Activated CD4-positive, alpha-beta T cell treated with anti-CD3 and anti-CD28 coated beads, Interleukin-2, amount 10 ng/mL, durations not matched to agents 7 days and 5 days (primary cell): ENCODE measurements at regions not wholly inside any gene's neighbourhood (a gene's known extent, or its start where the extent isn't known, plus 50 kb on each side); places are given as distances from the start of the nearest gene placed in this dataset.

Experiments used
- CTCF ChIA-PET: fragments of 350-600 bp; sonication (Branson Sonifier 250); formaldehyde crosslinking; loops from one replicate; lab custom pipeline; 2021; ENCODE audit warnings: antibody characterized with exemption; lab: Charles Lee
- POLR2A ChIA-PET: fragments of 350-600 bp; sonication (Branson Sonifier 250); formaldehyde crosslinking; loops from one replicate; lab custom pipeline; 2021; ENCODE audit warnings: antibody characterized with exemption; lab: Charles Lee
- DNase-seq: peaks from one replicate; pipeline ENCODE4 v3.0.0-alpha.2; 2020
- H3K27ac Mint-ChIP-seq: one replicate; pipeline ENCODE4 v1.8.0; 2021; ENCODE audit warnings: mild to moderate bottlenecking, moderate library complexity, mixed read lengths
- H3K27me3 Mint-ChIP-seq: one replicate; pipeline ENCODE4 v1.8.0; 2021; ENCODE audit warnings: mixed read lengths
- H3K36me3 Mint-ChIP-seq: one replicate; pipeline ENCODE4 v1.8.0; 2021; ENCODE audit warnings: low read depth, mixed read lengths
- H3K4me1 Mint-ChIP-seq: one replicate; pipeline ENCODE4 v1.8.0; 2021; ENCODE audit warnings: mixed read lengths
- H3K4me3 Mint-ChIP-seq: one replicate; pipeline ENCODE4 v1.8.0; 2021; ENCODE audit warnings: mild to moderate bottlenecking, moderate library complexity, mixed read lengths
- H3K9me3 Mint-ChIP-seq: one replicate; pipeline ENCODE4 v1.8.0; 2021; ENCODE audit warnings: mixed read lengths

DNA sequence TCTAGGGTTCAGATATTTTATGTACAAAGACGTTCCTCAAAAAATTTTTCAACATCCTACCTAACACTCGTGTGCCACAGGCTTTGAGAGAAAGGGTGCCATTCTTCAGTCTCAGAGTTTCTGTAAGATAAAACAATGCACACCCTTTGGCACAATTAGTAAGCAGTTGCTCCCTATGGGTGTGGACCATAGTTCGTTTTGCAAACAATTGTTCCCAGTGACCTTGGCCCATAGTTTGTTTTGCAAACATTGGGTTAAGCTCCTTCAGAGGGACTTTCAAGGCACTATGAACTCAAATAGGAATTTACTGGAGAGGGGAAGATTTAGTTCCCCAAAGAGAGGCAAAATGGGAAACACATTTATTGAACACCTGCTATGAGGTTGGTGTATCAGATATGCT is 220.3 kb upstream of the CA10 start:
- POLR2A ChIA-PET: no interaction called here
- H3K27ac Mint-ChIP-seq: no peak overlapping the region
- no peak for DNase-seq
- H3K4me3 Mint-ChIP-seq: no peak overlapping the region
- no peaks in the 10 kb centered on the region for H3K27me3 Mint-ChIP-seq
- no peaks in the 10 kb centered on the region for H3K4me1 Mint-ChIP-seq
- H3K9me3 Mint-ChIP-seq: no peaks in the 10 kb centered on the region
- no peaks in the 10 kb centered on the region for H3K36me3 Mint-ChIP-seq
- CTCF ChIA-PET: no interaction called here

GRCh38 chr17:52376137-52376536 is 217.6 kb upstream of the CA10 start:
- Mint-ChIP-seq H3K4me1 (no peaks in the 10 kb centered on the region), H3K36me3 (no peaks in the 10 kb centered on the region), H3K9me3 (no peaks in the 10 kb centered on the region), H3K27ac (no peak overlapping the region), H3K4me3 (no peak overlapping the region), H3K27me3 (no peaks in the 10 kb centered on the region)
- ChIA-PET CTCF (no interaction called here), POLR2A (no interaction called here)
- no peak for DNase-seq

DNA sequence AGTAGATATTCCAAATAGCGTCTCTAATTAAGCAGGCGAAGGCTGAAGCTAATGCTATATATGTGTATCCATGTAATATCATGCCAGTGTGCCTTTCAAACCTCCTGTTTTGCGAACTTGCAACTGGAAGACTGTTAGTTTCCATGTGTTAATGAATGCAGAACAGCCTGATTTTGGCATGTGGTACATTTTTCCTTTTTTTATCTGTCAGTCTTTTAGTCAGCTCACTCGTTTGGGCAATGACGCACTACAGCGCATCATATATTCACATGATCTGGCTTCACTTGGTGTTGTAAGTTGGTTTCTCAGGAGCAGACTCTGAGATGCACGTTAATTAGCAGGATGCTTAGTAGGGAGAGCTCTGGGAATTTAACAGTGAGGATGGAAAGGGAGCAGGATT is 210.4 kb upstream of the CA10 start:
- Mint-ChIP-seq H3K9me3 (no peaks in the 10 kb centered on the region), H3K27me3 (no peaks in the 10 kb centered on the region), H3K36me3 (no peaks in the 10 kb centered on the region), H3K27ac (no peak overlapping the region), H3K4me3 (no peak overlapping the region), H3K4me1 (no peaks in the 10 kb centered on the region)
- CTCF ChIA-PET: no interaction called here
- POLR2A ChIA-PET: no interaction called here
- no peak for DNase-seq

DNA sequence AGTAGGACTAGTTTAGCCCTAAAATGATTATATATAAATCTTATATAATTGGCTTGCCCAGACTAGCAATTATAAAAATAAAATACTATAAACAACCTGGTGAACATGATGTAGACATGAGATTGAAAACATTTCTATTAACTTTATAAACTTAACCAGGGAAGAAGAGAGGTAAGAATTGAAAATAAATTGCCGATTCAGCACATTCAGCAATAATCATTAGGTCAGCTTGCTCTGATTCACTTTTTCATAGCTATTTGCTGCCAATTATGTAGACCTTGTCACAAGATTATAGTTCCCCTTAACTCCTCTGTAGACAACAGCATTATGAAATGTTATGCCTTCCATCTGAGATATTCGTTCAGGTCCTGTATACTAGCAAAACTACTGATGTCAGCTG is 199.3 kb upstream of the CA10 start:
- H3K4me3 Mint-ChIP-seq: no peak overlapping the region
- no peak for DNase-seq
- H3K36me3 Mint-ChIP-seq: no peaks in the 10 kb centered on the region
- ChIA-PET POLR2A (no interaction called here), CTCF (interaction anchor here (0.6 kb wide), 2 partner anchors 362 to 1641 kb away, joined by 3 to 6 read pairs; no protein-coding TSS in a partner anchor)
- peaks cover 11% of the 10 kb centered on the region for H3K9me3 Mint-ChIP-seq
- no peak overlapping the region for H3K27ac Mint-ChIP-seq
- H3K4me1 Mint-ChIP-seq: no peaks in the 10 kb centered on the region
- no peaks in the 10 kb centered on the region for H3K27me3 Mint-ChIP-seq

DNA sequence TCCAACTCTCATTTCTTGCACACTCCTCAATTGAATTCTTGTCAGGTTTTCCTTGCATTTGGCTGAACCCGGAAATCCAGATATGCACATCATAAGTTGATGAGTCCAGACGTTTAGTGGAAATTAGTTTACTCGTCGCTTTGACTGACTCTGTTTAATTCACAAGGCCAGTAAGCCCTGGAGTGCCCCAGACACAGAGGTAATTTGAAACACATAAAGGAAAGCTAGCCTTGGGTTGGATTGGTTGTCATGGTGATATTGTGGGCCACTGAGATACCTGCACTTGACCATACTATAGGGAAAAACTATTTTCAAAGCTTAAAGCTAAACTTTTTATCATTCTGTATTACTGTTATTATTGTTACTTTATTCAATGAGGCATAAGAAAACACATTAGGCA is 178.3 kb upstream of the CA10 start:
- POLR2A ChIA-PET: no interaction called here
- no peak for DNase-seq
- Mint-ChIP-seq H3K4me1 (no peaks in the 10 kb centered on the region), H3K4me3 (no peak overlapping the region), H3K27me3 (no peaks in the 10 kb centered on the region), H3K27ac (no peak overlapping the region), H3K9me3 (no peaks in the 10 kb centered on the region), H3K36me3 (no peaks in the 10 kb centered on the region)
- CTCF ChIA-PET: no interaction called here

- Mint-ChIP-seq H3K36me3 (no peaks in the 10 kb centered on the region), H3K9me3 (peaks cover 3% of the 10 kb centered on the region)
- POLR2A ChIA-PET: no interaction called here
Measured at GRCh38 chr17:52306314-52306713, 147.8 kb upstream of the CA10 start.

DNA sequence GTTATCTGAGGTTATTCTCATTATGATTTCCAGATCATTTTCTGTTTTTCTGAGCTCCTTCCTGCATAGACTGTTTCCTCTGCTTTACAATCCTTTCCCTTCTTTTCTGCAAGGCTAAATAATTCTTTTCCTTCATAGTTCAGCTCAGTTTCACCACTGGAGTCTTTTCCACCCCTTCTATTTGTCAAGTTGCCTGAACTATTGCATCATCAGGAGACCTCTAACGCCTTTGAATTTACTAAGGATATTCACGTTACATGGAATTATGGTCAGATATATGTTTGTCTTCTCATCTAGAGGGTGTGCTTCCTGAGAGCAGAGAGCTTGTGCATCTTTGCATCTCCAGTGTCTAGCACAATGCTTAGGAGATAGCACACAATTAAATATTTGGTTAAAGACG is 140.4 kb upstream of the CA10 start:
- DNase-seq: no peak
- Mint-ChIP-seq H3K4me3 (no peak overlapping the region), H3K36me3 (no peaks in the 10 kb centered on the region), H3K27ac (no peak overlapping the region), H3K27me3 (no peaks in the 10 kb centered on the region), H3K9me3 (no peaks in the 10 kb centered on the region), H3K4me1 (no peaks in the 10 kb centered on the region)
- ChIA-PET POLR2A (no interaction called here), CTCF (no interaction called here)

More at GRCh38 chr17:52306314-52306713, 147.8 kb upstream of the CA10 start:
- Mint-ChIP-seq H3K4me1 (no peaks in the 10 kb centered on the region), H3K4me3 (no peak overlapping the region), H3K27me3 (no peaks in the 10 kb centered on the region), H3K27ac (no peak overlapping the region)
- CTCF ChIA-PET: no interaction called here
- no peak for DNase-seq

- H3K27me3 Mint-ChIP-seq: no peaks in the 10 kb centered on the region
- H3K4me3 Mint-ChIP-seq: no peak overlapping the region
- peaks cover under 1% of the 10 kb centered on the region for H3K9me3 Mint-ChIP-seq
- POLR2A ChIA-PET: no interaction called here
- CTCF ChIA-PET: no interaction called here
- H3K36me3 Mint-ChIP-seq: no peaks in the 10 kb centered on the region
- H3K27ac Mint-ChIP-seq: no peak overlapping the region
- no peaks in the 10 kb centered on the region for H3K4me1 Mint-ChIP-seq
- DNase-seq: no peak
Measured at GRCh38 chr17:52297230-52298010, 138.9 kb upstream of the CA10 start.

- H3K27me3 Mint-ChIP-seq: no peaks in the 10 kb centered on the region
- POLR2A ChIA-PET: no interaction called here
- peaks cover 5% of the 10 kb centered on the region for H3K9me3 Mint-ChIP-seq
- H3K36me3 Mint-ChIP-seq: no peaks in the 10 kb centered on the region
- DNase-seq: no peak
- no peak overlapping the region for H3K4me3 Mint-ChIP-seq
- H3K27ac Mint-ChIP-seq: no peak overlapping the region
- CTCF ChIA-PET: interaction anchor here (0.9 kb wide), 1 partner anchor 15 kb away, joined by 3 read pairs; no protein-coding TSS in a partner anchor
- H3K4me1 Mint-ChIP-seq: no peaks in the 10 kb centered on the region
Measured at GRCh38 chr17:52294301-52294700, 135.8 kb upstream of the CA10 start.

- Mint-ChIP-seq H3K4me3 (no peak overlapping the region), H3K9me3 (peaks cover 9% of the 10 kb centered on the region), H3K27ac (no peak overlapping the region), H3K27me3 (no peaks in the 10 kb centered on the region), H3K4me1 (no peaks in the 10 kb centered on the region), H3K36me3 (no peaks in the 10 kb centered on the region)
- DNase-seq: no peak
- ChIA-PET CTCF (no interaction called here), POLR2A (no interaction called here)
Measured at GRCh38 chr17:52287611-52288010, 129.1 kb upstream of the CA10 start.

- H3K36me3 Mint-ChIP-seq: no peaks in the 10 kb centered on the region
- no peaks in the 10 kb centered on the region for H3K4me1 Mint-ChIP-seq
- POLR2A ChIA-PET: no interaction called here
- no peak overlapping the region for H3K4me3 Mint-ChIP-seq
- peaks cover 4% of the 10 kb centered on the region for H3K9me3 Mint-ChIP-seq
- H3K27me3 Mint-ChIP-seq: no peaks in the 10 kb centered on the region
- CTCF ChIA-PET: no interaction called here
- DNase-seq: no peak
- no peak overlapping the region for H3K27ac Mint-ChIP-seq
Measured at GRCh38 chr17:52283872-52284271, 125.4 kb upstream of the CA10 start.

GRCh38 chr17:52276381-52277008 is 118.0 kb upstream of the CA10 start:
- Mint-ChIP-seq H3K36me3 (no peaks in the 10 kb centered on the region), H3K27me3 (no peaks in the 10 kb centered on the region), H3K27ac (no peak overlapping the region), H3K4me1 (no peaks in the 10 kb centered on the region), H3K9me3 (no peaks in the 10 kb centered on the region), H3K4me3 (no peak overlapping the region)
- ChIA-PET POLR2A (no interaction called here), CTCF (no interaction called here)
- DNase-seq: no peak

- Mint-ChIP-seq H3K27me3 (no peaks in the 10 kb centered on the region), H3K27ac (no peak overlapping the region), H3K9me3 (no peaks in the 10 kb centered on the region), H3K4me1 (no peaks in the 10 kb centered on the region), H3K4me3 (no peak overlapping the region), H3K36me3 (no peaks in the 10 kb centered on the region)
- CTCF ChIA-PET: no interaction called here
- no peak for DNase-seq
- POLR2A ChIA-PET: no interaction called here
Measured at GRCh38 chr17:52271781-52272180, 113.3 kb upstream of the CA10 start.

GRCh38 chr17:52255347-52255746 is 96.8 kb upstream of the CA10 start:
- ChIA-PET POLR2A (no interaction called here), CTCF (no interaction called here)
- Mint-ChIP-seq H3K4me1 (no peaks in the 10 kb centered on the region), H3K4me3 (no peak overlapping the region), H3K27me3 (no peaks in the 10 kb centered on the region), H3K27ac (no peak overlapping the region), H3K9me3 (no peaks in the 10 kb centered on the region), H3K36me3 (no peaks in the 10 kb centered on the region)
- no peak for DNase-seq
